MM.1S (cell line): ENCODE measurements at regions not wholly inside any gene's neighbourhood (a gene's known extent, or its start where the extent isn't known, plus 50 kb on each side); places are given as distances from the start of the nearest gene placed in this dataset.

Experiments used
- DNase-seq: peaks from one replicate; pipeline ENCODE4 v3.0.0-alpha.2; 2015
- H2AFZ ChIP-seq: fragments of 300-600 bp; sonication (generic); 2 replicates; pipeline ENCODE4 v1.6.0; 2016; ENCODE audit warnings: antibody characterized with exemption, low read length
- H3F3A ChIP-seq: fragments of 300-600 bp; sonication (generic); 2 replicates; pipeline ENCODE4 v1.6.1; 2016; ENCODE audit warnings: mild to moderate bottlenecking, antibody characterized with exemption, low read length, moderate library complexity, mixed read lengths; ENCODE audit not compliant: insufficient read depth
- H3K27ac ChIP-seq: fragments of 300-600 bp; sonication (generic); 2 replicates; pipeline ENCODE4 v1.5.1; 2016; ENCODE audit warnings: mild to moderate bottlenecking, low read length
- H3K27me3 ChIP-seq: fragments of 300-600 bp; sonication (generic); replicated peaks from 2 replicates; pipeline ENCODE4 v1.6.0; 2016; ENCODE audit warnings: low read length; ENCODE audit not compliant: insufficient read depth
- H3K36me3 ChIP-seq: fragments of 300-600 bp; sonication (generic); replicated peaks from 2 replicates; pipeline ENCODE4 v1.6.1; 2016; ENCODE audit warnings: mild to moderate bottlenecking, low read length, mixed read lengths; ENCODE audit not compliant: insufficient read depth
- H3K4me1 ChIP-seq: fragments of 300-600 bp; sonication (generic); 2 replicates; pipeline ENCODE4 v1.6.1; 2016; ENCODE audit warnings: low read length, mixed read lengths
- H3K4me2 ChIP-seq: fragments of 300-600 bp; sonication (generic); 2 replicates; pipeline ENCODE4 v1.6.0; 2016; ENCODE audit warnings: low read depth, low read length
- H3K4me3 ChIP-seq: fragments of 300-600 bp; sonication (generic); 2 replicates; pipeline ENCODE4 v1.5.1; 2016; ENCODE audit warnings: low read length, mixed read lengths
- H3K79me2 ChIP-seq: fragments of 300-600 bp; sonication (generic); 2 replicates; pipeline ENCODE4 v1.6.1; 2016; ENCODE audit warnings: mixed run types, low read length, mixed read lengths
- H3K9ac ChIP-seq: fragments of 300-600 bp; sonication (generic); 2 replicates; pipeline ENCODE4 v1.6.1; 2016; ENCODE audit warnings: low read length, mixed read lengths
- H3K9me2 ChIP-seq: fragments of 300-600 bp; sonication (generic); replicated peaks from 2 replicates; pipeline ENCODE4 v1.6.1; 2016; ENCODE audit warnings: mild to moderate bottlenecking, low read length, mixed read lengths; ENCODE audit not compliant: insufficient read depth
- H3K9me3 ChIP-seq: fragments of 300-600 bp; sonication (generic); replicated peaks from 2 replicates; pipeline ENCODE4 v1.6.1; 2016; ENCODE audit warnings: mild to moderate bottlenecking, low read length, mixed read lengths; ENCODE audit not compliant: insufficient read depth
- H4K20me1 ChIP-seq: fragments of 300-600 bp; sonication (generic); 2 replicates; pipeline ENCODE4 v1.6.1; 2016; ENCODE audit warnings: mild to moderate bottlenecking, low read length, moderate library complexity, mixed read lengths; ENCODE audit not compliant: insufficient read depth
- CTCF ChIP-seq: fragments of 300-600 bp; sonication (generic); IDR thresholded peaks from 2 replicates; pipeline ENCODE4 v1.5.1; 2016; ENCODE audit warnings: antibody characterized with exemption, low read length, mixed read lengths
- EZH2 ChIP-seq: fragments of 300-600 bp; sonication (generic); optimal IDR thresholded peaks from 2 replicates; pipeline ENCODE3; 2017; ENCODE audit warnings: low read depth, mild to moderate bottlenecking, antibody characterized with exemption, low read length, mixed read lengths
- EZH2phosphoT487 ChIP-seq: fragments of 300-600 bp; sonication (generic); IDR thresholded peaks from 2 replicates; pipeline ENCODE4 v1.6.1; 2018; ENCODE audit warnings: antibody characterized with exemption, low read length

- peak; percentile 61 for DNase-seq
- Histone ChIP-seq H3K27ac (no peak overlapping the region; the same call in 1 of the 2 replicates), H3K9me3 (no peaks in the 10 kb centered on the region), H3K4me3 (no peak overlapping the region), H3K27me3 (no peaks in the 10 kb centered on the region), H3K36me3 (no peaks in the 10 kb centered on the region), H3F3A (peaks cover 10% of the 10 kb centered on the region; the same call in 1 of the 2 replicates), H3K79me2 (no peaks in the 10 kb centered on the region), H3K4me2 (peak overlapping the region; percentile 42), H3K4me1 (peaks cover 24% of the 10 kb centered on the region), H2AFZ (no peak overlapping the region), H4K20me1 (no peaks in the 10 kb centered on the region), H3K9me2 (no peaks in the 10 kb centered on the region), H3K9ac (no peak overlapping the region)
- TF ChIP-seq EZH2 (no peak), EZH2phosphoT487 (no peak), CTCF (no peak)
Observed at GRCh38 chr3:132236701-132237651, 80.2 kb upstream of the ACP3 start.

- Histone ChIP-seq H3K9ac (no peak overlapping the region), H3K4me1 (peaks cover 24% of the 10 kb centered on the region), H3K4me2 (no peak overlapping the region), H3K4me3 (no peak overlapping the region), H2AFZ (no peak overlapping the region), H3K27me3 (no peaks in the 10 kb centered on the region), H4K20me1 (no peaks in the 10 kb centered on the region), H3F3A (peaks cover 10% of the 10 kb centered on the region; the same call in 1 of the 2 replicates), H3K9me3 (no peaks in the 10 kb centered on the region), H3K27ac (no peak overlapping the region), H3K36me3 (no peaks in the 10 kb centered on the region), H3K9me2 (no peaks in the 10 kb centered on the region), H3K79me2 (no peaks in the 10 kb centered on the region)
- no peak for TF ChIP-seq CTCF
- no peak for TF ChIP-seq EZH2phosphoT487
- TF ChIP-seq EZH2: no peak
- no peak for DNase-seq
Observed at GRCh38 chr3:132237652-132238032, 79.6 kb upstream of the ACP3 start.

- Histone ChIP-seq H3F3A (peaks cover 10% of the 10 kb centered on the region; the same call in 1 of the 2 replicates), H2AFZ (no peak overlapping the region), H3K4me1 (peaks cover 24% of the 10 kb centered on the region), H3K27me3 (no peaks in the 10 kb centered on the region), H3K79me2 (no peaks in the 10 kb centered on the region), H4K20me1 (no peaks in the 10 kb centered on the region), H3K27ac (no peak overlapping the region), H3K4me2 (no peak overlapping the region), H3K9me2 (no peaks in the 10 kb centered on the region), H3K9me3 (no peaks in the 10 kb centered on the region), H3K36me3 (no peaks in the 10 kb centered on the region), H3K4me3 (no peak overlapping the region), H3K9ac (no peak overlapping the region)
- TF ChIP-seq CTCF (no peak), EZH2phosphoT487 (no peak), EZH2 (no peak)
- DNase-seq: no peak
Observed at GRCh38 chr3:132239587-132239986, 77.6 kb upstream of the ACP3 start.
